ENCODE measurements at regions not wholly inside any gene's neighbourhood (a gene's known extent, or its start where the extent isn't known, plus 50 kb on each side); places are given as distances from the start of the nearest gene placed in this dataset.

DNA sequence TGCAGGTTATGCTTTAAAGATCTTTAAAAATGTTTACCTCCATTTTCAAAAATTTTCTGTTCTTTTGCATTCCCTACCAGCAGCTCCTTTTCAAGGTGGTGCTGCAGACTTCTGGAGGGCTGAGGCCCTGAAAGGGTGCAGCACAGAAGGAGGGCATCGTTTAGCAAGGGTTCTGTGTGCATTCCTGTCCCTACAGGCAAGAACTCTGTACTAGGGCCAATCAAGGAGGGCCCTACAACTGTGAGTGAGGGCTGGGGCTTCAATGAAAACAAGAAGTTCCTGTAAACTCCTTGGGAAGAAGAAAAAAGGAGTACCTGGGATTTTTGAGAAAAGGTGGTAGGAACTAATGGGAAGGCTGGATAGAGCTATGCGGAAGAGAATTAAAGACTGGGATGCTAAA, 50.7 kb upstream of the CSRP2 start:
- Histone ChIP-seq H3K36me3 (ENCODE audit: control insufficient read depth in 1 of 2, insufficient read depth in 2 of 2, low read length in 2 of 2) (no peaks in the 10 kb centered on the region), H3K9me2 (ENCODE audit: insufficient read depth) (no peaks in the 10 kb centered on the region; the same call in 1 of the 2 replicates), H3K4me1 (ENCODE audit: control insufficient read depth in 1 of 2, insufficient read depth in 2 of 2, low read length in 2 of 2) (no peaks in the 10 kb centered on the region), H3K9ac (ENCODE audit: low read length) (no peak overlapping the region), H4K20me1 (ENCODE audit: insufficient read depth) (no peaks in the 10 kb centered on the region), H3K27ac (ENCODE audit: low read depth, low read length) (no peak overlapping the region), H3K4me3 (replicated peaks in 1 of 2; ENCODE audit: low read depth in 1 of 2, low read length in 2 of 2) (no peak overlapping the region), H3K9me3 (ENCODE audit: control insufficient read depth in 1 of 2, insufficient read depth in 1 of 2, low read depth in 1 of 2, low read length in 2 of 2) (no peaks in the 10 kb centered on the region), H2AFZ (ENCODE audit: low read depth, low read length, poor library complexity, severe bottlenecking) (no peak overlapping the region), H3K4me2 (ENCODE audit: low read length) (no peak overlapping the region), H3K27me3 (ENCODE audit: insufficient read depth, low read length) (no peaks in the 10 kb centered on the region), H3K79me2 (ENCODE audit: insufficient read depth, low read length) (no peaks in the 10 kb centered on the region)
- ChIA-PET CTCF (interaction anchor here (1.1 kb wide), 1 partner anchor 308 kb away, joined by 4 read pairs; no protein-coding TSS in a partner anchor), POLR2A (no interaction called here), RAD21 (ENCODE audit: low non-redundant PET in 1 of 2, low total read pairs in 2 of 2, uncharacterized antibody in 2 of 2, unreplicated experiment in 2 of 2) (no interaction called here)
- intact Hi-C loops (cut with micrococcal nuclease): no loop called here
- no TSS peak for BruUV-seq (replicated peaks)
- TF ChIP-seq EZH2phosphoT487 (IDR thresholded peaks at IDR 0.05; ENCODE audit: borderline replicate concordance) (no peak), ATF3 (IDR thresholded peaks at IDR 0.05) (no peak), POLR2A (IDR thresholded peaks at IDR 0.05; ENCODE audit: borderline replicate concordance, extremely low read depth, insufficient read depth, insufficient read length) (no peak), POLR2AphosphoS5 (IDR thresholded peaks at IDR 0.05; ENCODE audit: low read depth, low read length) (no peak), JUND (IDR thresholded peaks at IDR 0.05) (no peak), SP1 (IDR thresholded peaks at IDR 0.05; ENCODE audit: low read depth) (no peak)
- TF ChIP-seq, protein P1, sequence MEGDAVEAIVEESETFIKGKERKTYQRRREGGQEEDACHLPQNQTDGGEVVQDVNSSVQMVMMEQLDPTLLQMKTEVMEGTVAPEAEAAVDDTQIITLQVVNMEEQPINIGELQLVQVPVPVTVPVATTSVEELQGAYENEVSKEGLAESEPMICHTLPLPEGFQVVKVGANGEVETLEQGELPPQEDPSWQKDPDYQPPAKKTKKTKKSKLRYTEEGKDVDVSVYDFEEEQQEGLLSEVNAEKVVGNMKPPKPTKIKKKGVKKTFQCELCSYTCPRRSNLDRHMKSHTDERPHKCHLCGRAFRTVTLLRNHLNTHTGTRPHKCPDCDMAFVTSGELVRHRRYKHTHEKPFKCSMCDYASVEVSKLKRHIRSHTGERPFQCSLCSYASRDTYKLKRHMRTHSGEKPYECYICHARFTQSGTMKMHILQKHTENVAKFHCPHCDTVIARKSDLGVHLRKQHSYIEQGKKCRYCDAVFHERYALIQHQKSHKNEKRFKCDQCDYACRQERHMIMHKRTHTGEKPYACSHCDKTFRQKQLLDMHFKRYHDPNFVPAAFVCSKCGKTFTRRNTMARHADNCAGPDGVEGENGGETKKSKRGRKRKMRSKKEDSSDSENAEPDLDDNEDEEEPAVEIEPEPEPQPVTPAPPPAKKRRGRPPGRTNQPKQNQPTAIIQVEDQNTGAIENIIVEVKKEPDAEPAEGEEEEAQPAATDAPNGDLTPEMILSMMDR (IDR thresholded peaks at IDR 0.05 in 2 of 3, conservative IDR thresholded peaks at IDR 0.05 in 1 of 3; ENCODE audit: borderline replicate concordance in 1 of 3, insufficient read depth in 1 of 3, low read depth in 2 of 3, low read length in 2 of 3): no peak
- no peak for ATAC-seq
- no peak for DNase-seq (ENCODE audit: low read depth, low spot score)

Data from HCT116 (cell line).